NCI-H510A (cell line): ENCODE measurements at regions not wholly inside any gene's neighbourhood (a gene's known extent, or its start where the extent isn't known, plus 50 kb on each side); places are given as distances from the start of the nearest gene placed in this dataset.
"Not testable (repeated sequence)": the region's sequence is repeated elsewhere in the genome, so short reads cannot be mapped to it uniquely, and the experiment has no call there.

ENCODE experiments used
- DNase-seq: peaks from one replicate; lab custom pipeline; 2025; lab: John Stamatoyannopoulos, UW

GRCh38 chr4:160082432-160083207 is 979.7 kb downstream of the RAPGEF2 start:
- no peak for DNase-seq

- no peak for DNase-seq
Measured at GRCh38 chr4:160091631-160092030, 988.8 kb downstream of the RAPGEF2 start.

DNA sequence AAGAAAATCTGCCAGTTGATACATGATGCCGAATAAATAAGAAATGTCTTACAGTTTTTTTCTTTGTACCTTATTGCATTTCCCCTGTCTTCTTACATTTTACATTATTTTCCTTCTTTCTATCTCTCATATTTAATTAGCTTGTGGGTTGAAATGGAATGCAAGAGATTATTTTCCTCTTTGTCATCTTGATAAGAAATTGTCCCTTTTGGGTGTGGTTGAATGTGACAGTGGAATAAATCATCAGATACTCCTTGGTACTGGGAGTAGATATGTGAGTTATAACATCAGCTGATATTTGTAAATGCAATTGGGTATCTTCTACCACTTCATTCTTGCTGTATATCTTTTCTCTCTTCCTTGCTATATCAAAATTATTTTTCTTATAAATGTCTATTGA is 997.4 kb downstream of the RAPGEF2 start:
- no peak for DNase-seq

DNA sequence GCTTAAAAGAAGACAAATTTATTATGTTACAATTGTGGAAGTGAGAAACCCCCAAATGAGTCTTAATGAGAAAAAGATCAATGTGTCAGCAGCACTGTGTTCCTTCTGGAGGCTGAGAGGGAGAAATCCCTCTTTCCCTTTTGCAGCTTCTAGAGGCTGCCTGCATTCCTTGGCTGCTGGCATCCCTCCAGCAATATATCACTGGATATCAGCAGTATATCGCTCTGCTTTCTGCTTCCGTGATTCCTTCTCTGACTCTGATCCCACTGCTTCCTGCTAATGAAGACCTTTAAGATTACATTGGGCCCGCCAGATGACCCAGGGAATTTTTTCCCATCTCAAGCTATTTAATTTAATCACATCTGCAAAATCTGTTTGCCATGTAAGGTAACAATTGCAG is 1008.0 kb downstream of the RAPGEF2 start:
- no peak for DNase-seq

GRCh38 chr4:160117686-160118085 is 1014.8 kb downstream of the RAPGEF2 start:
- no peak for DNase-seq

DNA sequence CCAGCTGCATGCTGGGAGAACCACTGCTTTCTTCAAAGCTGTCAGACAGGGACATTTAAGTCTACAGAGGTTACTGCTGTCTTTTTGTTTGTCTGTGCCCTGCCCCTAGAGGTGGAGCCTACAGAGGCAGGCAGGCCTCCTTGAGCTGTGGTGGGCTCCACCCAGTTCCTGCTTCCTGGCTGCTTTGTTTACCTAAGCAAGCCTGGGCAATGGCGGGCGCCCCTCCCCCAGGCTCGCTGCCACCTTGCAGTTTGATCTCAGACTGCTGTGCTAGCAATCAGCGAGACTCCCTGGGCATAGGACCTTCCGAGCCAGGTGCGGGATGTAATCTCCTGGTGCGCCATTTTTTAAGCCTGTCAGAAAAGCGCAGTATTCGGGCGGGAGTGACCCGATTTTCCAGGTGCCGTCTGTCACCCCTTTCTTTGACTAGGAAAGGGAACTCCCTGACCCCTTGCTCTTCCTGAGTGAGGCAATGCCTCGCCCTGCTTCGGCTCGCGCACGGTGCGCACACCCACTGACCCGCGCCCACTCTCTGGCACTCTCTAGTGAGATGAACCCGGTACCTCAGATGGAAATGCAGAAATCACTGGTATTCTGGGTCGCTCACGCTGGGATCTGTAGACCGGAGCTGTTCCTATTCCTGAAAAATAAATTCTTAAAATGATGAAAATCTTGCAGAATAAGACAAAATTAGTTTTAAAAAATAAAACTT is 1022.9 kb downstream of the RAPGEF2 start:
- not testable (repeated sequence) for DNase-seq

GRCh38 chr4:160127211-160127610 is 1024.3 kb downstream of the RAPGEF2 start:
- no peak for DNase-seq

DNA sequence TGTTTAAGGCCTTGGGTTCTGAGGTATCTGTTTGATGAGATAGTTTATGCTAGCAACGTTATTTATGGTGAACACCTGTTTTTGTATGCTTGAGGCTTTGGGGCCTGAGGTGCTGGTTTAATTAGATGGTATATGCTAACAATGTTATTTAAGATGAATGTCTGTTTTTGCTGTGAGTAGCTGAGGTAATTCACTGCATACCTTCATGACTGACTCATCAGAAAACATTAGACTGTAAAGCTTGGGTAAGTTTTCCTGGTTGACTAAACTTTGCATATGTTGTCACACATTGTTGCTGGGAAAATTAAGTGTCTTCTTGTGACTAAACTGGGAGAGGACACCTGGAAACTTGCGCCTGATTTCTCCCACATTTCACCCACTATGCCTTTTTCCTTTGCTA is 1026.6 kb downstream of the RAPGEF2 start:
- DNase-seq: no peak

DNA sequence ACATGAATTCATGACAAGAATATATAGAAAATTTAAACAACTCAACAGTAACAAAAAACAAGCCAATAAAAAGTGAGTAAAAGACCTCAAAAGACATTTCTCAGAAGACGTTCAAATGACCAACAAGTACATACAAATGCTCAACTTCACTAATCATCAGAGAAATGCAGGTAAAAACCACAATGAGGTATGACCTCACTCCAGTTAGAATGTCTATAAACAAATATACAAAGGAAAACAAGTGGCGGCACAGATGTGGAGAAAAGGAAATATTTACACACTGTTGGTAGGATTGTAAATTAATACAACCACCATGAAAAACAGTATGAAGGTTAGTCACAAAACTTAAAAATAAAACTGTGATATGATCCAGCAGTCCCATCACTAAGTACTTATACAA is 1033.1 kb downstream of the RAPGEF2 start:
- no peak for DNase-seq

DNA sequence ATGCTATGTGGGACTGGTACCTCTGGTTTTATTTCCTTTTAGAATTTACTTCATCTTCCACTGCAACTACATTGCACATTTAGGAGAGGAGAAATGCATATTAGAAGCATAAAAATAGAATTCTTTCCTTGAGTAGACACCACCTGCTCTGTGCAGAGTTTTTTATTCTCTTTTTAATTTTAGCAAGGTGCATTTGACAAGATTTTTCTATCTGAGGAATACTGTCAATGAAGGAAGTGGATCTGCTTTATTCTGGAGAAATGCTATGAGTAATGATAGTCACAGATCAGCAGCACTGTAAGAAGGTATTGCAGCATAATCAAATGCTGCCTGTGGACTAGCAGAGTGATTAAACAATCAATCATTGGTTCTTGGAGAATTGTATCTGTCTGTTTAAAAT is 1038.3 kb downstream of the RAPGEF2 start:
- DNase-seq: no peak

GRCh38 chr4:160142579-160142978 is 1039.7 kb downstream of the RAPGEF2 start:
- DNase-seq: no peak

GRCh38 chr4:160143574-160143973 is 1040.7 kb downstream of the RAPGEF2 start:
- no peak for DNase-seq

GRCh38 chr4:160159457-160159856 is 1056.6 kb downstream of the RAPGEF2 start:
- no peak for DNase-seq

DNA sequence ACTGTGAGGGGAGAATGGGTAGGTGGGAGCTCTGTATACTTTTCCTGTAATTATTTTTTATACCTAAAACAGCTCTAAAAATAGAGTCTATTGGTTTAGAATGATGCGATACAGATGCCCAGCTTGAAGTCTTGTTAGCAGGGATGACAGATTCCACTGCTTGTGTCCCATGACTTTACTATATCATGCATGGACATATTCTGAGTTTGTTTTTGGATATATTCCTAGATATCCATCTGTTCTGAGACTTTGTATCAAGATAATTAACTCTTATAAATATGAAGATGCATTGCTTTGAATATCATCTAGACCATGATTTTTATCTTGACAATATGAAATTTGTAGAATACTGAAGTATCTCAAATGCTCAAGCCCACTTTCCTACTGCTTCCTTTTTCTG is 1058.1 kb downstream of the RAPGEF2 start:
- no peak for DNase-seq

DNA sequence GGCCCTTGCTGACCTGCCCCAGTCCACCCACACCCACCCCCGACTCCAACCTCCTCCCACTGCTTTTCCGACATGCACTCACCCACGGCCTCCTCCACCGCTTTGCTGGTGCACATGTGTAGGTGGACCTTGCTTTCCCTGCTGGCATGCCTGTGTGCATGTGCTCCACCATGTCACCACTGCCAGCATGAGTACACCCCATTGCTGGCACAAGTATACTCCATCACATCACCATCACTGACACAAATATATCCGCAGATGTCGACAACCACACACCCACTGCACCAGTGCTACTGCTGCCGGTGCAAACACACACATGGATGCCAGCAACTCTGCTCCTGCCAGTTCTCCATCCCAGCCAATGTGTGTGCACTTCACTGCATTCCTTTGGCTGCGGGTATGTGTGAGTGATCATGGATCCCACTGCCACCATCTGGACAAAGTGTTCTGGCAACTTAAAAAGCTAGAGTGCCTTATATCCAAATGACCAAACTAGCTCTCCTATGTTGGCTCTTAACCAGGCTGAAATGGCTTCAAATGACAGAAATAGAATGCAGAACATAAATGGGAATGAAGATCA is 1072.3 kb downstream of the RAPGEF2 start:
- no peak for DNase-seq

GRCh38 chr4:160180211-160180610 is 1077.3 kb downstream of the RAPGEF2 start:
- no peak for DNase-seq

- no peak for DNase-seq
Measured at GRCh38 chr4:160182727-160183126, 1079.8 kb downstream of the RAPGEF2 start.

DNA sequence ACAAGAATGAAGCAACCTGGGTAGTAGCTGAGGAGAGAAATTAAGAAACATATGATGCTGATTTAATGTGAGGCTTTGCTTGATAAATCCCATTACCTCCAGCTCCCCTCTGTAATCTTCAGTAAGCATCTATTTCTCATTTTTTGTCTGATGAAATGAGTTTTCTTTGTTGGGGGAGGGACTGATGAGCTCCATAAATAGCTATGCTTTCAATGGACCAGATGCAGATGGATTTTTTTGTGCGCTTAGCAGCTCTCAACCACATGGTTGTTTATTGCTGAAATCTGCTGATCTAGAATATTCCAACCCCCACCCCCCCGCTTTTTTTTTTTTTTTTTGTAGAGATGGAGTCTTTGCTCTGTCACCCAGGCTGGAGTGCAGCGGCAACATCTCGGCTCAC is 1082.0 kb downstream of the RAPGEF2 start:
- DNase-seq: no peak

DNA sequence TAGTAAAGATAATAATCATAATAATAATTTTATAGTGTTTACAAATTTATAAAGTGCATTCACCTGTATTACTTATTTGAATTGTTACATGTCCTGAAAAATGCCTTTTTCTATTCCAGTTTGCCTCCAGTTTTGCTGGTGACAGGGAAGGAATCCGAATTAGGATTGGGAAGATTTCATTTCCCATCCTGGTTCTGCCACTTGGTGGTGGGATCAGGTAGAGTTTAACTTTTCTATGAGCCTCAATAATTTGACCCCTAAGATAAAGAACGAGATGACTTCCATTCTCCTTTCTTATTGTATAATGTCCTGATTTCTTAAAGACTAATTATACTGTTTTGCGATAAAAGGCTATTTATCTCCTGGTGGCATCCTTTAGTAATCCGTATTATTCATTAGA is 1090.9 kb downstream of the RAPGEF2 start:
- DNase-seq: no peak

DNA sequence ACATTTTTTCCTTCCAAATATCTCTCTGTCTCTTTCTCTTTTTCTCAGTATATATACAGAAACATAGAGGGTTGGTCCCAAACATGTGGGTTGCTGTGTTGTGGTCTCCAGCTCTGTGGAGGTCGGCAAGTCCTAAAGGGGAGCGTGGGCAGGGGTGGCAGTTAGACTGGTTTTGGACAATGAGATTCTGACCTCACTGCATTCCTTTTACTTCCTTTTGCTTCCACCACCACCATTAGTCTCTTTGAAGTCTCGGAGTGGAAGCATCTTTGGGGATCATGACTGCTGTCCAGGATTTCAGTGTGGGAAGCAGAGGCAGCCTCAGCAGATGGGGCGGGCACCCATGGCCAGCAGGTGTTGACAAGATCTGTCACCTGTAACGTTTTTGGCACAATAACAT is 1091.8 kb downstream of the RAPGEF2 start:
- no peak for DNase-seq

DNA sequence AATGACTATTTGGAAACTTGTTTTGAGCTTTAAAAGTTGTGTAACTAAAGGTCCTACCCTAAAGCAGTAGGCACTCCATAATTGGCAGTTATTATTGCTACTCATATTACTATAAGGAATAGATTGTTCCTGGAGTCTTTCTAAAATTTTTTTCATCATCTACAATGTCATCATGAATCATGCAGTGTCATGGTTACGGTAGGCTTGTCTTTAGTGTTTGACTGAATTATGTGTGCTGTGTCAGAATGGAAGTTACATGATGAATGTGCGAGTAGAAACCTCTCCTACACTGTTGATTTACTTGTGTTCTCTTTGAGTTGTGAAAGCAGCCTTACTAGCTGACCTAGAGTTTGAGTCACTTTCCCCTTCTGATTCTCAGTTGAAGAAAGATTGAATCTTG is 1099.9 kb downstream of the RAPGEF2 start:
- no peak for DNase-seq

DNA sequence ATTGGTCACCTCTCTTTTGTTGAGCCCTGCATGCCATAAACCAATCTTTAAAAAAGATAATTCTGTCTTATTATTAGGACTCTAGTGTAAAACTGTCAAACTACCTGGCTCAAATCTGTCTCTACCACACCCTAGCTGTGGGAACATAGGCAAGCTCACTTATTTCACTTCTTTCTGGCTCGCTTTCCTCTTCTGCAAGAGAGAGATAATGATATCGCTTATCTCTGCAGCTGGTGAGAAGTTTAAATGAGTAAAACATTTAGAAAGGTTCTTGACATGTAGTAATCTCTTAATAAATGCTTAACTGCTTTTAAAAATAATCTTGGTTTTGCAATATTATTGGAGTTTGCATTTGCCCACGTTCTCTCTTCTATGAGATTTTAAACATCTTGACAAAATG is 1109.2 kb downstream of the RAPGEF2 start:
- DNase-seq: no peak

DNA sequence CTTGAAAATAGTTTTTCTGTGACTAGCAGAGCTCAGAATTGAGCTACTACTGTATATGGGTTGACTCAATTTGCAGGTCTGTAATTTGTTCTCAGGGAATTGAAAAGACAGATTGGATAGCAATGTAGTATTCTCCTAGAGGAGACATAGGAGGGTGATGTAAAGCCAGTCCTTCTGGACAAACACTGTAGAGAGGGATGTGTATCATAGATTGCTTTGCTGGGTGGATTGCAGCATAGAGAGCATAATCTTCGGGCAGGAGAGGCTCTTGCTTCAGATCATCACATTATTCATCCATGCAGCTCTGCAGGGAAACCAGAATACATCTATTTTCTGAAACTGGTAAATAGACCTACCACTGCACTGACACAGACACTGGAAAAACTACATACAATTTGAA is 1110.5 kb downstream of the RAPGEF2 start:
- DNase-seq: no peak
